Progenitor cell of endocrine pancreas (in vitro differentiated cells): ENCODE measurements at regions not wholly inside any gene's neighbourhood (a gene's known extent, or its start where the extent isn't known, plus 50 kb on each side); places are given as distances from the start of the nearest gene placed in this dataset.
A peak's percentile ranks its signal among the peaks of the same experiment; 100 is the strongest.

Source experiments
- DNase-seq: peaks from one replicate; pipeline ENCODE4 v3.0.0; 2021; ENCODE audit warnings: low spot score; ENCODE audit not compliant: unreplicated experiment
- H3K27ac Mint-ChIP-seq: 2 replicates; pipeline ENCODE4 v1.8.0; 2021; ENCODE audit warnings: mild to moderate bottlenecking, moderate library complexity, mixed read lengths
- H3K27me3 Mint-ChIP-seq: 2 replicates; pipeline ENCODE4 v1.8.0; 2021; ENCODE audit warnings: mixed read lengths
- H3K36me3 Mint-ChIP-seq: 2 replicates; pipeline ENCODE4 v1.8.0; 2022; ENCODE audit warnings: mixed read lengths; ENCODE audit not compliant: insufficient read depth
- H3K4me1 Mint-ChIP-seq: 2 replicates; pipeline ENCODE4 v1.8.0; 2021; ENCODE audit warnings: low read depth, mixed read lengths
- H3K4me3 Mint-ChIP-seq: 2 replicates; pipeline ENCODE4 v1.8.0; 2021; ENCODE audit warnings: low read depth, mild to moderate bottlenecking, moderate library complexity, mixed read lengths
- H3K9me3 Mint-ChIP-seq: 2 replicates; pipeline ENCODE4 v1.8.0; 2021; ENCODE audit warnings: low read depth, mixed read lengths
- TF ChIP-seq, protein P1 (sequence below): fragments of 200-600 bp; sonication (generic); IDR thresholded peaks from one replicate; pipeline ENCODE4 v1.5.0; 2021; ENCODE audit warnings: antibody characterized with exemption, mild to moderate bottlenecking; ENCODE audit not compliant: unreplicated experiment

DNA sequence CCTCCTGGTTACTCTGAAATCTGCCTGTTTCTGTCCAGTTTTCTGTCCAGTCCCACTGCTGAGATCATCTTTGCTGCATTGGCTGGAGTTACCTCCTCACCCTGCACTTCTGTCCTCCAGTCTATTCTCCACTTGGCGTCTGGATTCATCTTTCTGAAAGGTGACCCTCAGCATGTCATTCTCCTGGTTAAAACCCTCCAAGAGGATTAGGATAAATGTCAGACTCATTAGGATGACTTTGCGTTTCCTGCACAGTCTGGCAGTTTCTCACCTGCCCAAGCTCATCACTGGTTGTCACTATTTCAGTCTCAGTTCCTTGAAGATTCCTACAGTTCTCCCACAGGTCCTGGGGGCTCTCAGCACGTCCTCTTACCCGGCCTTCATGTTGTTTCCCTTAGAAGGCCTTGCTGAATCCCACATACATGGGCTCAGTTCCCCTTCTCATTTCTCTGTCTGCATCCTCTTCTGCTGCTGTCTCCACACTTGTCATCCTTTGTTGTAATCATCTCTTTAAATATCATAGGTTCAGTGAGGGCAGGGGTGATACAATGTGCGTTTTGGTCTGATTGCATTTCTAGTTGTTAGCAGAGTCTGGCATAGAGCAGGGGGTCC is 374.8 kb downstream of the QKI start:
- Mint-ChIP-seq H3K9me3 (no peaks in the 10 kb centered on the region), H3K27ac (no peak overlapping the region), H3K36me3 (no peaks in the 10 kb centered on the region), H3K4me3 (no peak overlapping the region), H3K27me3 (peaks cover 10% of the 10 kb centered on the region), H3K4me1 (no peaks in the 10 kb centered on the region)
- no peak for DNase-seq
- TF ChIP-seq, protein P1, sequence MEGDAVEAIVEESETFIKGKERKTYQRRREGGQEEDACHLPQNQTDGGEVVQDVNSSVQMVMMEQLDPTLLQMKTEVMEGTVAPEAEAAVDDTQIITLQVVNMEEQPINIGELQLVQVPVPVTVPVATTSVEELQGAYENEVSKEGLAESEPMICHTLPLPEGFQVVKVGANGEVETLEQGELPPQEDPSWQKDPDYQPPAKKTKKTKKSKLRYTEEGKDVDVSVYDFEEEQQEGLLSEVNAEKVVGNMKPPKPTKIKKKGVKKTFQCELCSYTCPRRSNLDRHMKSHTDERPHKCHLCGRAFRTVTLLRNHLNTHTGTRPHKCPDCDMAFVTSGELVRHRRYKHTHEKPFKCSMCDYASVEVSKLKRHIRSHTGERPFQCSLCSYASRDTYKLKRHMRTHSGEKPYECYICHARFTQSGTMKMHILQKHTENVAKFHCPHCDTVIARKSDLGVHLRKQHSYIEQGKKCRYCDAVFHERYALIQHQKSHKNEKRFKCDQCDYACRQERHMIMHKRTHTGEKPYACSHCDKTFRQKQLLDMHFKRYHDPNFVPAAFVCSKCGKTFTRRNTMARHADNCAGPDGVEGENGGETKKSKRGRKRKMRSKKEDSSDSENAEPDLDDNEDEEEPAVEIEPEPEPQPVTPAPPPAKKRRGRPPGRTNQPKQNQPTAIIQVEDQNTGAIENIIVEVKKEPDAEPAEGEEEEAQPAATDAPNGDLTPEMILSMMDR = no peak

DNA sequence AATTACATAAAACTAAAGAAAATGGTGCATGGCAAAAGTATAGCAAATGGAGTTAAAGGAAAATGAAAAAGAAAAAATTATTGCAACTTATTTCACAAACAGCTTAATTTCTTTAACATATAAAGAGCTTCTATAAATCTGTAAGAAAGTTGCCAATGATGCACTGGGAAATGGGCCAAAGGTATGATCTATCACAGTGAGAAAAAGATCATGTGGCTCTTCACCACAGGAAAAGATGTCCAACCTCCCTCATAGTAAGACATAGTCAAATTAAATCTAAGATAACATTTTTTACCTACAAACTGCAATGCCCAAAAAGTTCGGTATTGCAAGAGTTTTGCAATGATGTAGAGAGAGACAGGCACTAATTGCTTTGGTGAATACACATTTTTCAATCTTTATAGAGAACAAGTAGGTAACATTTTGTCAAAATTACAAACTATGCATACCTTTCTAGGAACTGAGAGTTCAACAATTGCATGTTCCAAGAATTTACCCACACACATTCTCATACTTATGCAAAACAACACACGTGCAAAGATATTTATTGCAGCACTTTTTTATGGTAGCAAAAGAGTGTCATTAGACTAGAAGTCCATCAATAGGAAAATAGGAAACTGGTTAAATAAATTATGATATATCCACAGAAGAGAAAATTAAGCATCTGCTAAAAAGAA is 372.6 kb downstream of the QKI start:
- no peaks in the 10 kb centered on the region for H3K9me3 Mint-ChIP-seq
- H3K36me3 Mint-ChIP-seq = no peaks in the 10 kb centered on the region
- no peak overlapping the region for H3K4me3 Mint-ChIP-seq
- H3K4me1 Mint-ChIP-seq = peaks cover 6% of the 10 kb centered on the region
- TF ChIP-seq, protein P1 = no peak
- H3K27me3 Mint-ChIP-seq = peaks cover 10% of the 10 kb centered on the region
- no peak for DNase-seq
- H3K27ac Mint-ChIP-seq = no peak overlapping the region

DNA sequence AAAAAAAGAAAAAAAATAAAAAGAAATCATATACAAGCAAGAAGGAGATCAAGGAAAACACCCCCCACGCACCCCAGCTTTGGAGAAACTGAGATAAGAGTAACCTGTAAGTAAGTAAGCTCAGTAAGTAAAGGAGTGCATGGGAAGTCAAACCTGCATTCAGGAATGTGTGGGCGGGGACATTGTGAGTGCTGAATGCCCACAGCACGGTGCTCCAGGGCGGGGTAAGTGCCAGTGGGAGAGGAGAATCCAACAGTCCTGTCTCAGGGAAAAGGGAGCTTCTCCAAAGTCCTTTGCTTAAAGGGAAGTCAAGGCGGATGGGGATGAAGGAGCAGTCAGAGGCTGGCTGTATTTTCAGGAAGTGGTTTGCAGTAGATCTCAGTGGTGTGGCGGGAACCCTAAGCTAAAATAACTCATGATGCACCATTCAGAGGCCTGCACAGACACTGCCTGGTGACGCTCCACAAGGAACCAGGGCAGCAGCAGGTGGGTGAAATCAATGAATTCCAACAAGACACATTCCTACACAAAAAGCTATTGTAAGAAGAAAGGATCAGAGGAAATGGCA is 368.0 kb downstream of the QKI start:
- Mint-ChIP-seq H3K9me3 (no peaks in the 10 kb centered on the region), H3K4me1 (peaks cover 11% of the 10 kb centered on the region), H3K4me3 (no peak overlapping the region), H3K27me3 (peaks cover 3% of the 10 kb centered on the region), H3K36me3 (no peaks in the 10 kb centered on the region), H3K27ac (peak overlapping the region; percentile 50)
- TF ChIP-seq, protein P1 = no peak
- no peak for DNase-seq

DNA sequence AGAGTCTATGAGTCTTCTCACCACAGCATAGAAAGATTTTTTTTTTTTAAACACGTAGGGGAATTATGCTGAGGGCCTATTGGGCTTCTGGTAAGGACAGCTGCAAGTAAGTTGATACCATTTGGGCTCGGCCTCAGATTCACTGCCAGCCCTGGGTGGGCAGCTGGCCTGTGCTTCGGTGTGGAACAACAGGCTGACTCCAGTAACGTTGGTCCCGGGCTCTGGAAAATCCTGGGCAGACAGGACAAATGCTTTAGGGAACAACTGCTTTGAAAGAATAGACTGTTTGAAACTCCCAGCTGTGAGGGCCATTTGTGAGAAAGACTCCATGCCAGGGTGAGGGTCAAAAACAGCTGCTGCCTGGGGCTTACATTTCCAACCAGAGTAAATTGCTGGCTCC is 366.5 kb downstream of the QKI start:
- Mint-ChIP-seq H3K36me3 (no peaks in the 10 kb centered on the region), H3K9me3 (no peaks in the 10 kb centered on the region), H3K4me1 (peaks cover 14% of the 10 kb centered on the region), H3K27ac (no peak overlapping the region), H3K27me3 (peaks cover 7% of the 10 kb centered on the region), H3K4me3 (no peak overlapping the region)
- TF ChIP-seq, protein P1 = no peak
- DNase-seq = no peak

DNA sequence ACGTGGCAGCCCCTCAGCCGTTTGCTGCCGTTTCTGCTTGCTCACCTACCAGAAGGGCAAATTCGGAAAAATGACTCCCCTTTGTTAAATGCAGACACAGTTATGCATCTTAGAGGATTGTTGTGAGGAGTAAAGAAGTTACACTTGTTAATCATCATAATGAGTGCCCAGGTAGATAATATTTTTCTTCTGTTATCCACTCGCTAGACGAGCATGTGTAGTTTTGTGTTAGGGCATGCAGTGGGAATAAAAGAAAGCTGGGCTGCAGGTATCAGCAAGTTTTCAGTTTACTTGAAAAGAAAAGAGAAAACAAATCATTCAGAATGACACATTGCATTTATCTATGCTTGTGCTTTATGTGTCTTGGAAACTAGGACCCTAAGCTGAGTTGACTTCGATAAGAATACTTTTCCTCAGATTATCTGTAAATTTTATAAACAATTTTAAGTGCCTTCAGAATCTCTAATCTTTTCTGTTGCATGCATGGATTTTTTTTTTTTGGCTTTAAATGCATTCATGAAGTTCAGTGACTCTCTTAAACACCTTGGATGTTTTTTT is 365.3 kb downstream of the QKI start:
- H3K4me3 Mint-ChIP-seq = no peak overlapping the region
- H3K4me1 Mint-ChIP-seq = peaks cover 14% of the 10 kb centered on the region
- no peak overlapping the region for H3K27ac Mint-ChIP-seq
- H3K27me3 Mint-ChIP-seq = peaks cover 7% of the 10 kb centered on the region
- TF ChIP-seq, protein P1 = no peak
- no peaks in the 10 kb centered on the region for H3K36me3 Mint-ChIP-seq
- no peaks in the 10 kb centered on the region for H3K9me3 Mint-ChIP-seq
- no peak for DNase-seq
